SK-N-SH treated with all-trans-retinoic acid at 6 μM for 48 hours (cell line): ENCODE measurements at regions not wholly inside any gene's neighbourhood (a gene's known extent, or its start where the extent isn't known, plus 50 kb on each side); places are given as distances from the start of the nearest gene placed in this dataset.

Experiments used
- RARB ChIP-seq: fragments of 250-450 bp; sonication (Bioruptor Pico); IDR thresholded peaks from 2 replicates; pipeline ENCODE4 v1.8.0; 2021; ENCODE audit warnings: mild to moderate bottlenecking, moderate library complexity
- TF ChIP-seq, protein P1 (sequence below): fragments of 250-450 bp; sonication (Bioruptor Pico); IDR thresholded peaks from 2 replicates; pipeline ENCODE4 v1.8.0; 2021; ENCODE audit warnings: low read depth, mild to moderate bottlenecking, moderate library complexity, borderline replicate concordance

DNA sequence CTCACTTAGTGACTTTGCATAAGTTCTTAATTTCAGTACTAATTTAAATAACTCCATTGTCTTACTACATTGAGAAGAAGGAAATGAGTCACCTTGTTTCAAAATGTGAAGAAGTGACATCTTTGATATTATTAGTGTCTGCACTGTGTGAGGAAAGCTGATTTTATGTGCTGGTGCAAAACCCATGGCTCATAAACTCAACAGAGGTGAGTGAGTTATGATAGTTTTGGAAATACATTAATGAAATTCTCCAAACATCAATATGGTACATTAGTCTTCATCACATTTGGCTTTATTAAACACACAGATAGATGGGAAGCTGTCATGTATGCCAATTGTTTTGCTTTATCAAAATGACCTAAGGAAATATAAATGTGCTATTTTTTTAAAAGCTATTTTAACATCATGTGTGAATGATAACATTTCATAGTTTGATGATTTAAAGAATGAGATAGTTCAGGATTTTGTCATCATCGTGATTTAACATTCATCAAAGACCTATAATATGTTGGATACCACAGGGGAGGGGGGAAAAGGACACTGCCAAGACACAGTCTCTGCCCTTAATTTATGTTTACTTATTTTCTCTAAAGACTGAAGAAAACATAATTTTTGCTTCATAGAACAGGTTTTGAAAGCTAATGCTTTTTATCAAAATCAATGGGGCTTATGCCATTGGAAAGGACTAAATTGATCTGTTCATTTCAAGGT, 902.3 kb upstream of the SLITRK1 start:
- TF ChIP-seq RARB (CRISPR knock-in tag), result no peak
- TF ChIP-seq, protein P1, sequence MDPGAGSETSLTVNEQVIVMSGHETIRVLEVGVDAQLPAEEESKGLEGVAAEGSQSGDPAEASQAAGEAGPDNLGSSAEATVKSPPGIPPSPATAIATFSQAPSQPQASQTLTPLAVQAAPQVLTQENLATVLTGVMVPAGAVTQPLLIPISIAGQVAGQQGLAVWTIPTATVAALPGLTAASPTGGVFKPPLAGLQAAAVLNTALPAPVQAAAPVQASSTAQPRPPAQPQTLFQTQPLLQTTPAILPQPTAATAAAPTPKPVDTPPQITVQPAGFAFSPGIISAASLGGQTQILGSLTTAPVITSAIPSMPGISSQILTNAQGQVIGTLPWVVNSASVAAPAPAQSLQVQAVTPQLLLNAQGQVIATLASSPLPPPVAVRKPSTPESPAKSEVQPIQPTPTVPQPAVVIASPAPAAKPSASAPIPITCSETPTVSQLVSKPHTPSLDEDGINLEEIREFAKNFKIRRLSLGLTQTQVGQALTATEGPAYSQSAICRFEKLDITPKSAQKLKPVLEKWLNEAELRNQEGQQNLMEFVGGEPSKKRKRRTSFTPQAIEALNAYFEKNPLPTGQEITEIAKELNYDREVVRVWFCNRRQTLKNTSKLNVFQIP, result no peak
